Transverse colon (tissue), 4 donors: ENCODE measurements at regions not wholly inside any gene's neighbourhood (a gene's known extent, or its start where the extent isn't known, plus 50 kb on each side); places are given as distances from the start of the nearest gene placed in this dataset.

Source experiments
- EP300 ChIP-seq: sonication (generic); formaldehyde crosslinking; IDR thresholded peaks from one replicate; pipeline ENCODE4 v1.6.1; 2017; ENCODE audit warnings: antibody characterized with exemption, low read depth
- POLR2A ChIP-seq: fragments of 450-650 bp; IDR thresholded peaks from one replicate; pipeline ENCODE4 v1.6.1; 2016; ENCODE audit warnings: antibody characterized with exemption, mild to moderate bottlenecking, moderate library complexity
- POLR2AphosphoS5 ChIP-seq, 3 donors: sonication (generic); formaldehyde crosslinking; IDR thresholded peaks; one replicate each; pipeline ENCODE4 v1.6.1; 2016; ENCODE audit warnings: antibody characterized with exemption in 3 of 3
- TF ChIP-seq, protein P1 (sequence below), 5 experiments: fragments of 200-600 bp in 3 of 5; fragments of 450-650 bp in 2 of 5; sonication (generic) in 3 of 5; IDR thresholded peaks; 1 replicate in 2 of 5; 2 replicates in 3 of 5; pipeline ENCODE4 v1.5.1; 2016 to 2017; ENCODE audit warnings: antibody characterized with exemption in 5 of 5, inconsistent platforms in 3 of 5, mild to moderate bottlenecking in 2 of 5, moderate library complexity in 1 of 5

DNA sequence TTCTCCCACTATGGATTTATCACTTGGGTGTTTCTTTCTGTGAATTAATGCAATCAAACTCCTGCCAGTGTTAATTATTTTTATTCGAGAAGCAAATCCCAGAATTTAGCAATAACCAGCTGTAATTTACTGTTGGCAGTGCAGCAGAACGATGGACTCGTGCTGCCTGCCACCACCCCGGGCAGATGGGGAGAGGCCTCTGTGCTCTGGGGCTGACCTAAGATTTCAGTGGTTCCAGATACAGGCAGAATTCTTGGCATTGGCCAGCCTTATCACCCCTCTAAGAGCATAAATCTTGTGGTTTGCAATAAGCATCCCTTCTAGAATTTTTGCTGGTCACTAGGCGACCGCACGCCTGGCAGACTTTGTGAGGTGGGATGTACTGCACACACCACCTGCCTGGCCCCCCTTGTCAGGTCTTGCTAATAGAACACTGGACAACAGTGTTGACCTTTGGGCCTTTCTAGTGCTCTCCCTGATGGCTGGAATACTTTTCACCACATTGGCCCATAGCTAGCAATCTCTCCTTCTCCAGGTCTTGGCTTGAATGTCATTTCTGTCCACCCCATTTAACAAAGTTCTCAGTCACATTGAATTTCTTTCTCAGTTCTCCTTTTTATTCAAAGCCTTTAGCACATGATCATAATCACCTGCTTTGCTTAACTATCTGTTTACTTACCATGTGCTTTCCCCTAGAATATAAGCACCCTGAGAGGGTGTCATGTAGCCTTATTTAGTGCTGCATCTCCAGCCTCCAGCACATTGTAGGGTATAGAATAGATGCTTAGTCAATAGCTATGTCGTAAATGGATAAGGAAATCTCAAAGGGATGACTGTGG is 122.1 kb upstream of the DYNLRB2 start:
- TF ChIP-seq, protein P1, sequence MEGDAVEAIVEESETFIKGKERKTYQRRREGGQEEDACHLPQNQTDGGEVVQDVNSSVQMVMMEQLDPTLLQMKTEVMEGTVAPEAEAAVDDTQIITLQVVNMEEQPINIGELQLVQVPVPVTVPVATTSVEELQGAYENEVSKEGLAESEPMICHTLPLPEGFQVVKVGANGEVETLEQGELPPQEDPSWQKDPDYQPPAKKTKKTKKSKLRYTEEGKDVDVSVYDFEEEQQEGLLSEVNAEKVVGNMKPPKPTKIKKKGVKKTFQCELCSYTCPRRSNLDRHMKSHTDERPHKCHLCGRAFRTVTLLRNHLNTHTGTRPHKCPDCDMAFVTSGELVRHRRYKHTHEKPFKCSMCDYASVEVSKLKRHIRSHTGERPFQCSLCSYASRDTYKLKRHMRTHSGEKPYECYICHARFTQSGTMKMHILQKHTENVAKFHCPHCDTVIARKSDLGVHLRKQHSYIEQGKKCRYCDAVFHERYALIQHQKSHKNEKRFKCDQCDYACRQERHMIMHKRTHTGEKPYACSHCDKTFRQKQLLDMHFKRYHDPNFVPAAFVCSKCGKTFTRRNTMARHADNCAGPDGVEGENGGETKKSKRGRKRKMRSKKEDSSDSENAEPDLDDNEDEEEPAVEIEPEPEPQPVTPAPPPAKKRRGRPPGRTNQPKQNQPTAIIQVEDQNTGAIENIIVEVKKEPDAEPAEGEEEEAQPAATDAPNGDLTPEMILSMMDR (IDR thresholded peaks at IDR 0.05): no peak
- no peak for TF ChIP-seq EP300
- TF ChIP-seq POLR2A: no peak
- no peak for TF ChIP-seq POLR2AphosphoS5 (IDR thresholded peaks at IDR 0.05)
